ENCODE measurements at regions not wholly inside any gene's neighbourhood (a gene's known extent, or its start where the extent isn't known, plus 50 kb on each side); places are given as distances from the start of the nearest gene placed in this dataset.

DNA sequence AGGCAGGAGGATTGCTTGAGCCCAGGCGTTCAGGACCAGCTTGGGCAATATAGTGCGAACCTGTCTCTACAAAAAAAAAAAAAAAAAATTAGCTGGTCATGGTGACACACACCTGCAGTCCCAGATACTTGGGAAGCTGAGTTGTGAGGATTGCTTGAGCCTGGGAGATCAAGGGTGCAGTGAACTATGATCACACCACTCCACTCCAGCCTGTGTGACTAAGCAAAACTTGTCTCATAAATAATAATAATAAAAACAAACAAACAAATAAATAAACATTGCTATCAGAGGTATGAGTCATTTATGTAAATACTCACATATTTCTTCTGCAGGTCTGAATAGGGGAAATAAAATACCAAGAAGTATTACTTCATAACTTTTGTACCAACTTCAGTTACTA is 1372.7 kb upstream of the AGA start:
- WGBS, 3 donors = 70 to 90% (median 82%) methylated on average over 2 of the region's 2 CpGs
- no peak overlapping the region for H3K27ac ChIP-seq (ENCODE audit: low read depth, low read length)

DNA sequence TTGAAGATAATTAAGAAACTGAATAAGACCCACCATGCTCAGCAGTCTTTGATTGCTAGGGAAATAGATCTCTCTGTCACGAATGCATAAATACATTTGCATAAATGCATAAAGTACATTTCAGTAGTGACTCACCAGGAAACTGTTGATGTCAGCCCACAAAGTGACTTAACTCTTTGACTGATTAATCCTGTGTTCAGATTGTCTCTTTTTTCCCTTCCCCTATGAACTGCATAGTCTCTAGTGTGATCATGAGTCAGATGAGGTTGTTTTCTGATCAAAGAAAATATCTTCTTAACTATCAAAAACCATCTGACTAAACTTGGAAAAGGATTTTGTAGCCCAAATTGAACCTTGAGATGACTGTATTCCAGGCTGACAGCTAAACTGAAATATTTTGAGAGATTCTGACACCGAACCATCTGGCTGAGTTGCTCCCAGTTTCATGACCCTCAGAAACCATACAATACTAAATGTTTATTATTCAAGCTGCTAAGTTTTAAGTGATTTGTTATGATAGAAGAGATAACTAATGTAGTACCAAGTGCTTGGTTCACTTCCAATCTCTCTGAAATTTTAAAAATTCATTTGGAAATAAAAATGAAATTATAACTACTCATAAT is 1381.5 kb upstream of the AGA start:
- no peak overlapping the region for H3K27ac ChIP-seq (ENCODE audit: low read depth, low read length)
- WGBS, 3 donors = 73 to 74% (median 73%) methylated on average over 2 of the region's 2 CpGs

DNA sequence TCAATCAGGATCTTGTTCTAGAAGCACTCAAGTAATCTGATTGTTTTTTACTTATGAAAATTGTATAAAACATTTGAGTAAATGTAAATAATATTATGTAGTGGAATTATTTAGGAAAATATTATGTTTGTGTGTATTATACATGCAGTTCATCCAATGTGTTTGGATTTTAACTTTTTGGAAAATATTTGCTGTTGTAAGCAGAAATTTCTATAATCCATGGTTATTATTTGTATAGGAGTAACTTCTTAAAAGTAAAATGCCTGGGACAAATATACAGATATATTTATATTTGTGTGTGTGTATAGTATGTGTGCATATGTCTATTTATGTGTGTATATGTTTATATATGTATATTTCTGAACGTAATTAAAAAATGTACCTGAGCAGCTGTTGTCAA is 1394.6 kb upstream of the AGA start:
- H3K27ac ChIP-seq (ENCODE audit: low read depth, low read length) = no peak overlapping the region
- 75 to 84% (median 84%) methylated on average over 1 of the region's 1 CpG for WGBS, 3 donors

DNA sequence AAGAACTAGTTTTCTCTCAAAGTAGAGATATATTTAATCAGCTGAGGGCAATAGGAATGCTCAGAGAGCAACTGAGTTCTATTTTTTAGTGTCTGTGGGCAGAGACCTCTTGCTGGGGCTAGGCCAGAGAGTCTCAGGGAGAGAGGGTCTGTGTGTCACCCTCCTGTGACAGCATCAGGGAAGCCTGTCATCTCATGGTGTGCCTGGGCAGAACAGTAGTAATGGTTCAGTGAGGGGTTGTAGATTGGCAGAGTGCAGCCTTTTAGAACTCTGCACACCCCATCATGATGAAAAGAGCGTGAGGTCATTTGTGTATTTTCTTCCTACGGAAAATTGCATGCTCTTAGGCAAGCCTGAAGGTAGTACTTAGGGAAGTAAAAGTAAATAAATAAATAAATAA is 1396.5 kb upstream of the AGA start:
- 66 to 86% (median 81%) methylated on average over 2 of the region's 2 CpGs for WGBS, 3 donors
- H3K27ac ChIP-seq (ENCODE audit: low read depth, low read length) = no peak overlapping the region

DNA sequence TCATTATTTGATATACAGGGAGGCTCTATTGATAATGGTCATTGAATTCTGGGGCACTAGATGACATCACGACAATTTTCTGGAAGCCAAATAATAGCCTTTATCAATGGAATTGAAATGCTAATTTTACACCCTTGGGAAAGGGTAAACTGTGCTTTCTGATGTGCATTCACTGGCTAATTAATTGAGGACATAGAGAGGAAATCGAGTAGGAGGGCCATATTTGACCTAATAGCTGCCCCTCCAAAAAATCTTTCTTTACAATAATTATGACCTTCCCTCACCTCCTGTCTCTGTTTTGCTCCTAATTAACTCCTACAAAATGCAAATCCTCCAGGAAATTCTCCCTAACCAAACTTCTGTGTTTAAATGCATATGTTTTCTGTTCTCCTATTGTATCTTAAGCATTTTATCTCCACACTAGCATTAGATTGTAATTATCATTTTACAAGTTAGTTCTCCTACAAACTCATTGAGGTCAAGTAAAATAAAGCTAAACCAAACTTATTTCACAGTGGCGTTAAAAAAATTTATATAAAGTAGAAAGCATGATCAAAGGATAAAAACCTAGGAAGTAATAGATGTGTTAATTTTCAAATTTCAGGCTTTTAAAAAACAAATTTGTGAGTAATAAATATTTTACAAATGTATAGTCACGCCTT is 1414.0 kb upstream of the AGA start:
- WGBS, 3 donors = 47 to 64% (median 64%) methylated on average over 4 of the region's 4 CpGs

DNA sequence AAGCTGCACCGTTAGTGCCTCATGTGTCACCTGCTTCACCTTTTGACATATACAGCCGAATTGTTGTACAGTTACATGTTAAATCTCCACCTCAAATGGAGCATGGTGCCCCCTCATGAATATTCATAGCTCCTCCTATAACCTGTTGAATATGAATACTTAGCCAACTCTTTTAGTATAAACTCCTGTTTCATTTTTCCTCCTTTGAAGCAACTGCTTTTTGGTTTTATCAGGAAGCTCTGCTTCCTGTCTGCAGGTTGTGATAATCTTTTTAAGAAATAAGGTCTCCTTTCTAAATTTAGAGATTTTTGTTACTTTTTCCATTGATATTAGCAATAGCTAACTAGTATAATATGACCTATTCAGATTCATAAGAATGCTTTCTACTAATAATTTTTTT is 1429.2 kb upstream of the AGA start:
- 35 to 67% (median 52%) methylated on average over 2 of the region's 2 CpGs for WGBS, 3 donors
- H3K27ac ChIP-seq (ENCODE audit: low read depth, low read length) = no peak overlapping the region

More for the DNA sequence above, 1414.0 kb upstream of the AGA start:
- H3K27ac ChIP-seq (ENCODE audit: low read depth, low read length) = no peak overlapping the region

DNA sequence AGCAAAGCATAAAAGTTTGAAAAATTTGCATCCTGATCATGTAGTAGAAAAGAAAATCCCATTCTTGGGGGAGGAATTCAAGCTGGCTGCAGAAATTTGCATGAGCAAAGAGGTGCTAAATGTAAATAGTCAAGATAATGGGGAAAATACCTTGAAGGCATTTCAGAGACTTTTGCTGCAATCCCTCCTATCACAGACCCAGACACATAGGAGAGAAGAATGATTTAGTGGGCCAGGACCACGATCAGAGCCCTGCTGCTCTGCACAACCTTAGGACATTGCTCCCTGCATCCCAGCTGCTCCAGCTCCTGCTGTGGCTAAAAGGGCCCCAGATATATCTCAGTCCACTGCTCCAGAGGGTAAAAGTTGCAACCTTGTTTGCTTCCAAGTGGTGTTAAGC is 1439.7 kb upstream of the AGA start:
- 27 to 59% (median 40%) methylated on average over 1 of the region's 1 CpG for WGBS, 3 donors
- no peak overlapping the region for H3K27ac ChIP-seq (ENCODE audit: low read depth, low read length)

DNA sequence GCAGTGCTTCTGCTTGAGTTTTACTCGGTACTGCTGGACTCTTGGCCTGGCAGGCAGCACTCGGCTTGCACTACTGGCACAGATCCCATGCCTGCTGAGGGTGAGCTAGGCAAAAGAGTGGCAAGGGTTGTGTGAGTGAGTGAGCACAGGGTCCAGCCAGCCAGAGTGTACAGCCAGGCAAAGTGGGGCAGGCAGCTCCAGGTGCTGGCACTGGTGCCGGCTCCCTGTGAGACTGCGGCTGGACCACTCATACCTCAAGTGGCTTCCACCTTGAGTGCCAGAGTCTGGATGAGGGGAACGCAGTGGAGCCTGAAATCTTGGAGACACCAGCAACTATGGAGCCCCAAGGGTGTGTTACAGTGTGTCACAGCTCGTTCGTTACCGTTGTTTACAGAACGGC is 1451.9 kb upstream of the AGA start:
- WGBS, 3 donors = 87 to 88% (median 88%) methylated on average over 9 of the region's 9 CpGs
- H3K27ac ChIP-seq (ENCODE audit: low read depth, low read length) = no peak overlapping the region

DNA sequence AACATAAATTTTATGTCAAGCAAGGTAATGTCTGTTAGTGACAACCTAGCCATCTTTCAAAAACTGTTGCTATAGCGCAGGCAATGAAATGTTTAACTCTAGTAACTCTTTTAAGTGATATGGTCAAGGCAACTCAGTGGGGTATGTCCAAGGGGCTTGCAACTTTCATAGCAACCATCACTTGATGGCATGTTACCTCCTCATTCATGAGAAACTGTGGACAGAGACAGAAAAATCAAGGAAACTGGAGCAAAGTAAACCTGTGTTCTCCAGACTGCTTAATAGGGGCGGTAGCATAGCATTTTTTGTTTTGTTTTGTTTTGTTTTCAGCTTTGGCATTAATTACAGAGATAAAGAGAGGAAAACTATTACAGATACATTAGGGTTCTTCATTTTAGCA is 1456.8 kb upstream of the AGA start:
- 76 to 84% (median 77%) methylated on average over 2 of the region's 2 CpGs for WGBS, 3 donors
- no peak overlapping the region for H3K27ac ChIP-seq (ENCODE audit: low read depth, low read length)

DNA sequence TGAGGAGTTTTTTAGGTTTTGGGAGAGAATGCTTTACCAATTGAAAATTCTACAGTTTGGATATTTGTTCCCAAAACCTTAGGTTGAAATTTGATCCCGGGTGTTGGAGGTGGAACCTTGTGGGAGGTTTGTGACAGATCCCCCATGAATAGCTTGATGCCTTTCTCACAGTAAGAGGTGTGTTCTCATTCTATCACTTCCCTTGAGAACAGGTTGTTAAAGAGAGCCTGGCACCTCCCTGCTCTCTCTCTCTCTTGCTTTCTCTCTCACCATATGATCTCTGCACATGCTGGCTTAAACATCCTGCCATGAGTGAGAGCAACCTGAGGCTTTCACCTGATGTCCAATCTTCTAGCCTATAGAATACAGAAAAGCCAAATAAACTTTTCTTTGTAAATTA is 1475.5 kb upstream of the AGA start:
- no peak overlapping the region for H3K27ac ChIP-seq (ENCODE audit: low read depth, low read length)
- 8 to 48% (median 36%) methylated on average over 1 of the region's 1 CpG for WGBS, 3 donors

DNA sequence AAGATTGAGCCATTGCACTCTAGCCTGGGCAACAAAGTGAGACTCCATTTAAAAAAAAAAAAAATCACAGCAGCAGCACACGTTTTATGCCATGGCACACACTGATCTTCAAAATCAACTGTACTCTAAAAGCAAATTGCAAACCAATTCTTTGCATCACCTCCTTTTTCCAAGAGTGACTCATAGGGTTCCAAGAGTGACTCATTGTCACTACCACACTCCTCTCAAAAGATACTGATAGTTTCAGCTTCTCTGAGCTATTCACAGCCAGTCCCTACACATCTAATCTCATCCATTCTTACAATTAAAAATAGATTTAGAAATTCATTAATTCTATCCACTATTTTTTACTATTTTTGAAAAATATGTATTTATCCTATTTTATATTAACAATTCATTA is 1494.9 kb upstream of the AGA start:
- 68 to 83% (median 70%) methylated on average over 1 of the region's 1 CpG for WGBS, 3 donors
- H3K27ac ChIP-seq (ENCODE audit: low read depth, low read length) = no peak overlapping the region

DNA sequence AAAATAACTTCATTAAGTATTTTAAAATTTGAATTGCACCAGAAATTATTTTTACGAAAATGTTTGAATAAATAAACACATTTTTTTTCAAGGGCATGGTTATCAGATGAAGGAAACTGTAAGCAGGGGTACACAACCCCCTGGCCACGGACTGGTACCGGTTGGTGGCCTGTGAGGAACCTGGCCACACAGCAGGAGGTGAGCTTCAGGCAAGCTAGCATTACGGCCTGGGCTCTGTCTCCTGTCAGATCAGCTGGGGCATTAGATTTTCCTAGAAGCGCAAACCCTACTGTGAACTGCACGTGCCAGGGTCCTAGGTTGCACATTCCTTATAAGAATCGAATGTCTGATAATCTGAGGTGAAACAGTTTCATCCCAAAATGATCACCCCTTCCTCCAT is 1499.7 kb upstream of the AGA start:
- WGBS, 3 donors = 61 to 84% (median 71%) methylated on average over 7 of the region's 7 CpGs
- H3K27ac ChIP-seq (ENCODE audit: low read depth, low read length) = no peak overlapping the region

DNA sequence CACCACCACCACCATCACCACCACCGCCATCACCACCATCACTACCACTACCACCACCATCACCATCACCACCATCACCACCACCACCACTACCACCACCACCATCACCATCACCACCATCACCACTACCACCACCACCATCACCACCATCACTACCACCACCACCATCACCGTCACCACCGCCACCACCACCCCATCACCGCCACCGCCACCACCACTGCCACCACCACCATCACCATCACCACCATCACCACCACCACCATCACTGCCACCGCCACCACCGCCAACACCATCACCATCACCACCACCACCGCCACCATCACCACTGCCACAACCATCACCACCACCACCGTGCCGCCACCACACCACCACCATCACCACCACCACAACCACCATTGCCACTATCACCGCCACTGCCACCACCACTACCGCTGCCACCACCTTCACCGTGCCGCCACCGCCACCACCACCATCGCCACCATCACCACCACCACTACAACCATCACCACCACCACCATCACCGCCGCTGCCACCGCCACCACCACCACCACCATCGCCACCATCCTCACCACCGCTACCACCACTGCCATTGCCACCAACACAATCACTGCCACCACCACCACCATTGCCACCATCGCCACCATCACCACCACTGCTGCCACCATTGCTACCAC is 1511.3 kb upstream of the AGA start:
- WGBS, 3 donors = 92 to 96% (median 96%) methylated on average over 14 to 21 of the region's 22 CpGs
- H3K27ac ChIP-seq (ENCODE audit: low read depth, low read length) = no peak overlapping the region

DNA sequence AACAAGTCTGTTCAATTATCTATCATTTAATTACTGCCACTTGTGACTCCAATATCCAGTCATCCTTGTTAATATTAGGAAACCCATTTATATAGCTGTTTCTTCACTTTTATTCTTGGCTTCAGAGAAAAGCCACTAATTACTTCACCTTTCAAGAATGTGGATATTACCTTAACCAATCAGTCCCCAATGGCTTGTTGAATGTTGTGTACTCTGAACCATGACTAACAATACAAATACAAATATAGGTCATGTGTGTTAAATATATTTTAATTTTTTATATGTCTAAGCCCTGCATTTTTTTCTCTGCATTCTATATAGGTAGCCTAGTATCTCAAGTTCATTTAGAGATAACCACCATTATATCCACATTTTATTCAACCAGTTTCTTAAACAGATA is 1513.4 kb upstream of the AGA start:
- no peak overlapping the region for H3K27ac ChIP-seq (ENCODE audit: low read depth, low read length)

DNA sequence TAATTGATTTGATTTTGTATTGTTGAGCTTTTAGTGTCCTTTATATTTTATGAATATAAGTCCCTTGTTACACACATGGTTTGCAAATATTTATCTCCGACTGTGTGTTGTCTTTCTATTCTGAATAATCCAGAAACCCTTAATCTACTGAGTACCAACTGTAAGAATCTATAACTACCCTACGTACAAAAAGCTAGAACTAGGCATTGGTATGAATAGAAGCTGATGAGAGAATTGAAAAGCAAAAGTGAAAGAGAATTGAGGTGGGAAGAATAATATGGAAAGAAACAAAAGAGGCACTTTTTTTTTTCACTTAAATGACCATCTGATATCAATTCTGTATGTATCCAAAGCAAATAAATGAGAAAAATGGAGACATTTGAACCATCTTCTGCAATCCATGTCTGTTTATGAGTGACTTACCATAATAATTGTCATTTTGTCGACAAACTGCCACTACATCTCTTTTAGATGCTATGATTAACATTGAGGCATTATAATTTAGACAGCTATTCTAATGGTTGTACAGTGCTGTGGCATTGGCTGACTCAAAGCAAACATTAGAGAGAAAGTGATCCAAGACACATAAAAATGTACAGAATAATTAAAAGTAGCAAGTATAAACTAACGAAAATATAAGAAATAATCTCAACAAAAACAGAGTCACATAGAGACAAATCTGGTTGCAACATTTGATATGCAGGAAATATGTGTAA is 1516.6 kb upstream of the AGA start:
- H3K27ac ChIP-seq (ENCODE audit: low read depth, low read length) = no peak overlapping the region
- 61 to 75% (median 72%) methylated on average over 4 of the region's 4 CpGs for WGBS, 3 donors

DNA sequence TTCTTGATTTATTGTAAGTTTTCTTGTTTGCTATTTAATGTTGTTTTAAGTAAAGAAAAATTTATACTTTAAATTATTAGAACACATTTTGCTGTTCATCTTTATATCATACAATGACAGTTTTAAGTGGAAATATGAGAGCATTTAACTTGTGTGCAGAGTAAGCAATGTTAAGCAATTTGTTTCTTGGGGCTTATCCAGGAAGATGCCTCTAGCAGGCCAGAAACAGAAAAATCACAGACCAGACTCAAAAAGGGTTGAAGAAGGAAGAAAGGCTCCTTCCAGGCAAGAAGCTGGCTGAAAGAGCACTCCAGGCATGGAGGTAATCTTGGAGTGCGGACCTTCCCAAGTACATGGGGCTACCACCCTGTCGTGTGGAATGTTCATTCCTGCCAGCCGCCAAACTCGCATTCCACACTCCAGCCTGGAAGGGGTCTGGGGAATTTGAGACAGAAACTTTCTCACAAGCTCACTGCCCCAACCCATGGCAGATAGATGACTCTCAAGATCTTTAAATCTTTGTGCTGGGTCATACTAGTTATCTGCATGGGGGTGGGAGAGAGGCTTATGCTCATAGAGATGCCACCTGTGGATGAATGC is 1521.3 kb upstream of the AGA start:
- 62 to 74% (median 73%) methylated on average over 4 of the region's 4 CpGs for WGBS, 3 donors
- no peak overlapping the region for H3K27ac ChIP-seq (ENCODE audit: low read depth, low read length)

DNA sequence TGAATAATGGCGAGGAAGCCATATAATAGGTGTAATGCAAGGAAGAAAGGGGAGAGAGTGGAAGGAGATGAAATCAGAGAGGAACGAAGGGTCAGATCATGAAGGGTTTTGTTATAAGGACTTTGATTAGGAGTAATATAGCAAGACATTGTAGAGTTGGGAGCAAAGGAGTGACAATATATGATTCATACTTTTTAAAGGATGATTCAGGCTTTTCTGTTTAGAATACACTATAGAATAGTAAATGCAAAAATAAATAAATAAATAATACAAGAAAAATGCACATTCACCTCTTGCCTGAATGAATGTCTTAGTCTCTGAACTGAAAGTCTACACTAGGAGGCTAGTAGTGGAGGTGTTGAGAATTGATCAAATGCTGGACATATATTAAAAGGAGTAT is 1524.4 kb upstream of the AGA start:
- H3K27ac ChIP-seq (ENCODE audit: low read depth, low read length) = no peak overlapping the region
- WGBS, 3 donors = 65 to 85% (median 83%) methylated on average over 2 of the region's 2 CpGs

DNA sequence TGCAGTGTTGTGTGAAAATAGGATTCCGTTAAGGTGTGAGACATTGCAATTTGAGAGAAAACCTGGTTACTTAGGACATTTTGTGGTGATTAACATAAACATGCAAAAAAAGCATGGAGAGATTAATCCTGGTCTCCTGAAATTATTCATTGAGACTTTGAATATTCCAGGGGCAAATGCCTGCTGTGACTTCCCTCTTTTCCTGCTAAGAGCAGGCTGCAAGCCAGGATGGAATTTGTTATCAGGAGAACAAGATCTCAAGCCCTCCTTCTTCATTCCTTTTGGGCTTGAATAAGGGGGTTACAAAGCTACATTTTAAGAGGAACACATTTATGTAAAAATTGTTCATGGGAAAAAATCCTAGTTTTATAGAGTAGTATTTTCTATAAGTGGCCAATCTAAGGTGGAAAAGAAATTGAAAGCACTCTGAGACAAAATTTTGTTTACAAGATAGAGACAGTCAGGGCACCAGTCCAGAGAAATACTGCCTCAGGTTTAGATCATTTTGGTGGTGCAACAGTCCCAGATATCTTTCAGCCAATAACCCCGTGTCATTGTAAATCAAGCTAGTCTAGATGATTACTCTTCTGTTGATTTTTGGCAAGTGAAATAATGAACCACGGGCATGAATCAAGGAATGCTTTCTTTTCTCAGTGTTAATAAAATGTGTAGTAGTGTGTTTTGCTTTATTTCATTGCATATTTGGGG is 1528.3 kb upstream of the AGA start:
- H3K27ac ChIP-seq (ENCODE audit: low read depth, low read length) = no peak overlapping the region
- 42 to 55% (median 43%) methylated on average over 3 of the region's 3 CpGs for WGBS, 3 donors
